ENCODE measurements at regions not wholly inside any gene's neighbourhood (a gene's known extent, or its start where the extent isn't known, plus 50 kb on each side); places are given as distances from the start of the nearest gene placed in this dataset.
"Not testable (repeated sequence)": the region's sequence is repeated elsewhere in the genome, so short reads cannot be mapped to it uniquely, and the experiment has no call there.

DNA sequence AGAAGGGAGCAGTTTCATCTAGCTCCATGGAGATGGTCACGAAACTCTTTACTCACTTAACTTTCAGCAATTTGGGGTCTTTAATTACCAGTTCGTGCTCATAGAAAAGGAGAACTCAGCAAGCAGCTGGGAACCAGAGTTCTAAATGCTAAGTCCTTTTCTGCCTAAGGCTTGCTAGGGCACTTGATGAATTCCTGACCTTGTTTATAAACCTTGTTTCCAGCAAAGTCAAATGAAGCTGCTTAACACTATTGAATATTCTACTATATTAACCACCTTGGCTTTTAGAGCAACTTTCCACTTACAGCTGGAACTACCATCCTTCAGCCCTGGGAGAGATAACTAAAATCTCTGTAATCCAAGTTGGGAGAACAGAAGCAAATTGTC is 79.5 kb upstream of the TSC22D2 start:
- no peak for DNase-seq (ENCODE audit: low read depth)

DNA sequence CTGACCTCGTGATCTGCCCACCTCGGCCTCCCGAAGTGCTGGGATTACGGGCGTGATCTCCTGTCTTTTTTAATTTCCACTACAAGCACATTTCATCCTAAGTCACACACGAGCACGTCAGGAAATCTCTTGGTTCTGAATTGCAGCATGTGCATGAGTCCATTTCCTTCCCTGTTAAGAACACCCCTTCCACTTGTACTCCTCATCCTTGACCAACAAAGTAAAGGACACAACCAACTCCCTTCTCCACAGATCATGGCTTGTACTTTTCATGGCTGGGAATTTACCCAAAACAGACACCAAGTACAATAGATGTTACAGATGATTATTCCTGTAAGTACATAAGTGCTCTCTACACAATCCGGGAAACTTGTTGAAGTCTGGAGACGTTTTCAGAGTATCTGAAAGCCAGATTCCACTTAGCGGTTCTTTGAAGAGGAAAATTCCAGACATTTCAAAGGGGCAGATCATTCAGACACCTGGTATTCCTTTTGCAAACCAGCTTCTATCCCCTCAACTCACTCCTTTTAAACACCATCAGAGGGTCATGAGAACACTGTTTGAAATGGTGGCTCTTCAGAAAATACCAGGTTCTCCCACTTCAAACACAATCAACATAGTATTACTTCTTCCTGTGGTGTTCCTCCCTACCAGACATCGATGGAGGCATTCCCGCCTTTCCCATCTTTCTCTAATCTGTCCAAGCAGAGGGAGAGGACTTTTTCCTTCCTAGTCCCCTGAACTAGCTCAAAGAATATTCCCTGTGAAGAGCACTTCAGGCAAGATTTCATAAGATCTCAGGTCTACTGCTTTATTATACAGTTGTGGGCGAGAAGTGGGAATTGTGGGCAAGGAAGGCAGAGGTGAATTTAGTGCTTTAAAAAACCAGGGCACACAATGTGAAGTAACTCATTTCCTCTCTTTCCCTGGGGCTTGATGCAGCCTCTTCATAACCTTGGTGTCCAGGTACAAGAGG is 80.1 kb upstream of the TSC22D2 start:
- DNase-seq (ENCODE audit: low read depth), result no peak

DNA sequence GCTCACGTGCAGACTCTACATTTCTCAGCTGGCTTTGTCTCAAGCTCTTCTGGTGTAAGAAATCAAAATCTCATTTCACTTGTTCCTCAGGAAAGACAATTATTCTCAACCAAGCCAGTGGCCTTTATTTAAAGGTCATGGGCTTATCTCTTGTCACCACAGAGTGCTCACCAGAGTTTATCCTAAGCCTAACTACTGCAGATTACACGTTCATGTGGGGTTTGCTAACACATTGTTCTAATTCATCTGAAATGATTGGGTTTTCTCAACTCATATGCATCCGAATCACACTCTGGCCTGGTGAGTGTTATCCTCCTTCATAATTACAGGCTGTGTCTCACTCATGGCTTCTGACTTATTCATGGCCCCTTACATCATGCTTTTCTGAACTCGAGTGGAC is 83.3 kb upstream of the TSC22D2 start:
- DNase-seq (ENCODE audit: low read depth), result no peak

DNA sequence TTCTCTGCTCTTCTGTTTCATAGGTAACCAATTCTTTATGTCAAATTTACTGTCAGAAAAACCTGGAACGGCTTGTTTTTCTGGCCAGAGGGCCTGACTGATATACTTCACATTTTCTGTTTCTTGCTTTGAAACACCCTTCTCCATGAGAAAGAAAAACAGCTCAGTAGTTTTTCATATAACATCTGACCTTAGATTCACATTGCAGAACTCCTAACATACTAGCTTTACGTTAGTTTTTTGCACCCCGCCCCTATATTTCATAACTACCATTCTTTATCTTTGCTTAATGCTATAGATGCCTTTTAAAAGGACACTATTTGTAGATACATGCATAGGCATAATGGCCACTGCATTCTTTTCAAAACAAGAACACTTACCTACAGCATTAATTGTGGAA is 83.9 kb upstream of the TSC22D2 start:
- DNase-seq (ENCODE audit: low read depth), result no peak

DNA sequence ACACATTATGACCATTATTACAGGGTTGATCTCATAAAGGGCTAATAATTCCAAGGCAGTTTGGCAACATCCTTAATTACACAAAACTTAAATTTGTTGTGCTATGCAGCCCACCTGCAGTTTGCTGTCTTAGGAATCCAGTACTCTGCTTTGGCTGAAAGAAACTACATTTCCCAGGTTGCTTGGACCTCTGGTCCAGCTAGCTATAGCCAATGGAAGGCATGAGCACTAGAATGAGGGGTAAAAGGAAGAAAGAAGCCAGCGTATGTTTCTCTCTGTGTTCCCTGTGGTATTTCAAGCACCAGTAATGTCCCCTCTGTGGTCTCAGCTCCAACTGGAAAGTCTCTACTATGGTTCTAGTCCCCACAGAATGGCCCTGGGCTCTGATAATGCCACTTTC is 84.3 kb upstream of the TSC22D2 start:
- DNase-seq (ENCODE audit: low read depth), result no peak

GRCh38 chr3:150323091-150323490 is 85.0 kb upstream of the TSC22D2 start:
- not testable (repeated sequence) for DNase-seq (ENCODE audit: low read depth)

- DNase-seq (ENCODE audit: low read depth), result not testable (repeated sequence)
Measured at GRCh38 chr3:150320971-150321370, 87.1 kb upstream of the TSC22D2 start.

DNA sequence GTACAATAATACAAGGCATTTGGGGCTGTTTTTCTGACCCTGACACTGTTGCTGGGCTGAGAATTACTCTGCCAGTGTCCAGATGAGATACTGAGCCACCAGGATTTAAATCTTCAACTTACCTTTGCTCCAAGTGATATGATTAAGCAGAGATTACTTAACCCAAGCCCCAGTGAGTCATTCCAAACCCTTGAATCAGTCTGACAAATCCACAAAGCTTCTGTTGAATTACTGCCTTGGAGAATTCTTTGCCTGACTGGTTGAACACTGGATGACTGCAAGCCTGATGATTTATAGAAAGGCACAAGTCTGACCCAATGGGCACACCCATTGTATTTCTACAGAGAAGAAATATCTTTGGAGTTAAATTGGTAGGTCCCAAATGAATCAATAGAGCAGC is 88.2 kb upstream of the TSC22D2 start:
- DNase-seq (ENCODE audit: low read depth), result no peak

- DNase-seq (ENCODE audit: low read depth), result no peak
Measured at GRCh38 chr3:150317469-150317868, 90.6 kb upstream of the TSC22D2 start.

- no peak for DNase-seq (ENCODE audit: low read depth)
Measured at GRCh38 chr3:150315721-150316120, 92.4 kb upstream of the TSC22D2 start.

GRCh38 chr3:150314248-150315004 is 93.7 kb upstream of the TSC22D2 start:
- no peak for DNase-seq (ENCODE audit: low read depth)

DNA sequence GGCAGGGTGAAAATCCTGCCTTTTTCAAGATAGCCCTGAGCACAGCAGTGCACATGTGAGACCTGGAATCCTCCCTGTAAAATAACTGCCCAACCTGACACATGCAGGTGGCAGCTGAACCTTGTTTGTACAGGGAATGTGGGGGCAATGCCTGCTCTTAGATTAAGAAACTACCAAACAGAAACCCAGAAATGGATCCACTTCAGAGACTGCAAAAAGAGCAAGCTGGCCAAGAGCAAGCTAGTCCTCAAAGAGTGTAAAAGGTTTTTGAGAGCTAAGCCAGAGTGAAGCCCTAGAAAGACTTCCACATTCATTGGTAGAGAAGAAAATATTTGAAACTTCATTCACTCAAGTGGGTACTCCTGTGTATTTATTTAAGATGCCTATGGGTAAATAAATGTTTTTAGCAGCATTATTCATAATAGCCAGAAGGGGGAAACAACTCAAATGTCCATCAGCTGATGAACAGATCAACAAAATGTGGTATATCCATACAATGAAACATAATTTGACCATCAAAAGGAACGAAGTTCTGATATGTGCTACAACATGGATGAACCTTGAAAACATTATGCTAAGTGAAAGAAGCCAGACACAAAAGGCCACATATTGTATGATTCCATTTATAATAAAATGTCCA is 96.0 kb upstream of the TSC22D2 start:
- DNase-seq (ENCODE audit: low read depth), result no peak

DNA sequence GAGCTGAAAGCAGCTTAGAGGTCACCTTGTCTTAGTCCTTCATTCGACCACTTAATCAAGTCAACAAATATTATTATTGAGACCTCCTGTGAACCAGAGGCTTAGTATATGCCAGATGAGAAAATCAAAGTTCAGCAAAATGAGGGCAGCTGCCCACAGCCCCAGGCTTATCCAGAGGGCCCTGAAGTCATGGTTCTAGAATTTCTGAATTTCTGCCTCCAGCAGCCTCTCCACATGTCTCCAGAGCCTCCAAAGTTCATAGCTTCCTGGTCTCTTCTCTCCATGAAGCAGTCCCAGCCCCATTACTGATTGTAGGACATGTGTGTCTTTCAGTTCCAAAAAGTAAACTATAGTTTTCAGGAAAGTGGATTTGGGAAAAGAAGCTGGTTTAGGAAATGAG is 96.9 kb upstream of the TSC22D2 start:
- no peak for DNase-seq (ENCODE audit: low read depth)

- no peak for DNase-seq (ENCODE audit: low read depth)
Measured at GRCh38 chr3:150309557-150309956, 98.5 kb upstream of the TSC22D2 start.

- no peak for DNase-seq (ENCODE audit: low read depth)
Measured at GRCh38 chr3:150309257-150309542, 98.9 kb upstream of the TSC22D2 start.

GRCh38 chr3:150308481-150309256 is 99.4 kb upstream of the TSC22D2 start:
- no peak for DNase-seq (ENCODE audit: low read depth)

- DNase-seq (ENCODE audit: low read depth), result no peak
Measured at GRCh38 chr3:150308037-150308319, 100.1 kb upstream of the TSC22D2 start.

GRCh38 chr3:150307311-150308036 is 100.6 kb upstream of the TSC22D2 start:
- no peak for DNase-seq (ENCODE audit: low read depth)

- no peak for DNase-seq (ENCODE audit: low read depth)
Measured at GRCh38 chr3:150306906-150307305, 101.2 kb upstream of the TSC22D2 start.

DNA sequence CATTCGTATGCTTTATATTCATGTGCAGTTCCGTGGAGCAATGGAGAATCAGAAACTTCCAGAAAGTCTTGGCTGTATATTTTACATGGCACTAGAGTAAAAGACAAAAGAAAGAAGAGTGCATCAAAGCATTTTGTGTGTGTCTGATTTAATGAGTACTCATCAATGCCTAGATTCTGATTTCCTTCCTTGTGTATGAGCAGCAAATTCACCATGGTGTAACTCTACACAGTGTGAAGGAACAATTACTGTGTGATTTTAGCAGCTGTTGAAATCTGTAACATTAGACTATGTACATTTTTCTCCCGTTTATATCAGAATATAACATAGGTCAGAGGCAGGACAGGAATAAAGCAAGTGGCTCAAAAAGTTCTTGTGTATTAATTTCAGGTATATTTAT is 102.0 kb upstream of the TSC22D2 start:
- DNase-seq (ENCODE audit: low read depth), result no peak

GRCh38 chr3:150303768-150304167 is 104.3 kb upstream of the TSC22D2 start:
- no peak for DNase-seq (ENCODE audit: low read depth)
